ENCODE measurements at regions not wholly inside any gene's neighbourhood (a gene's known extent, or its start where the extent isn't known, plus 50 kb on each side); places are given as distances from the start of the nearest gene placed in this dataset.

DNA sequence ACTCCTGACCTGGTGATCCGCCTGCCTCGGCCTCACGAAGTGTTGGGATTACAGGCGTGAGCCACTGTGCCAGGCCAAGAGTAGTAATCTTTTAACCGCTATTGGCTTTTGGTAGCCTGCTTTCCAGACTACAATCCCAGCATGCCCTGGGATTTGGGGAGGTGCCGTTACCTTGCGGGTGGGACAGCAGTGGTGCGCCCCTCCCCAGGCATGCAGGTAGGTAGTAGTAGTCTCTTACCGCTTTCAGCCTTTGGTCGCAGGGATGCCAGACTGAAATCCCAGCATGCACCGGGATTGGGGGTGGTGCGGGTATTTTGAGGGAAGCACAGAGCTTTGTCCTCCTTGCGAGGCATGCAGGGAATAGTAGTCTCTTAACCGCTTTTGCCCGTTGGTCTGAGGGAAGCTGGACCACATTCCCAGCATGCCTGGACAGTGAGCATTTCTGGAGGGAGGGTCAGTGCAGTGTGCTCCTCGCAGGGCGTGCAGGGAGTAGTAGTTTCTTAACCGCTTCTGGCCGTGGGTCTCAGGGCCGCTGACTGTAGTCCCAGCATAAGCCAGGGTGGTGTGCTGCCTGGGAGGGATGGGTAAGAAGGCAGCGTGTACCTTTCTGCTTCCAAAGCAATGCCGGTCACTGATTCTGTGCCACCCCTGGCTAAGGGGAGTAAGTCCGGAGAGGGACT lies 1686.8 kb downstream of the TP53TG3F start:
- Histone ChIP-seq H3K9me2 (replicated peaks; ENCODE audit: low read length) (no peaks in the 10 kb centered on the region), H3K4me3 (ENCODE audit: low read length) (no peak overlapping the region), H3K4me2 (ENCODE audit: low read length) (no peak overlapping the region), H3F3A (ENCODE audit: low read length, unreplicated experiment) (no peaks in the 10 kb centered on the region), H3K9me3 (ENCODE audit: low read length) (no peaks in the 10 kb centered on the region), H3K4me1 (ENCODE audit: insufficient read depth, low read length) (no peaks in the 10 kb centered on the region), H3K79me2 (ENCODE audit: low read length) (no peaks in the 10 kb centered on the region), H3K9ac (ENCODE audit: low read length) (no peak overlapping the region), H2AFZ (ENCODE audit: low read length) (no peak overlapping the region), H4K20me1 (ENCODE audit: low read length) (no peaks in the 10 kb centered on the region), H3K27me3 (ENCODE audit: low read length) (no peaks in the 10 kb centered on the region), H3K36me3 (ENCODE audit: low read depth, low read length) (no peaks in the 10 kb centered on the region), H3K27ac (ENCODE audit: low read length) (no peak overlapping the region)
- ATAC-seq (no peak), DNase-seq (no peak)
- POLR2A ChIA-PET (ENCODE audit: unreplicated experiment), result no interaction called here
- CTCF ChIA-PET, result no interaction called here
- no TSS peak for BruUV-seq (replicated peaks)
- TF ChIP-seq CTCF (conservative IDR thresholded peaks at IDR 0.05; ENCODE audit: low read depth, low read length) (no peak), EZH2phosphoT487 (IDR thresholded peaks at IDR 0.05; ENCODE audit: borderline replicate concordance, low read length) (no peak), EZH2 (IDR thresholded peaks at IDR 0.05; ENCODE audit: low read length, unreplicated experiment) (no peak)
- intact Hi-C loops (cut with micrococcal nuclease), result no loop called here

- no peaks in the 10 kb centered on the region for H3K36me3 ChIP-seq (ENCODE audit: low read depth, low read length)
- POLR2A ChIA-PET (ENCODE audit: unreplicated experiment), result no interaction called here
- DNase-seq, result no peak
- no peak for ATAC-seq
- no peaks in the 10 kb centered on the region for H3K9me3 ChIP-seq (ENCODE audit: low read length)
- H3K27me3 ChIP-seq (ENCODE audit: low read length), result no peaks in the 10 kb centered on the region
- no peaks in the 10 kb centered on the region for H4K20me1 ChIP-seq (ENCODE audit: low read length)
- H3K9ac ChIP-seq (ENCODE audit: low read length), result no peak overlapping the region
- CTCF ChIA-PET, result no interaction called here
- TF ChIP-seq EZH2 (IDR thresholded peaks at IDR 0.05; ENCODE audit: low read length, unreplicated experiment) (no peak), CTCF (conservative IDR thresholded peaks at IDR 0.05; ENCODE audit: low read depth, low read length) (no peak), EZH2phosphoT487 (IDR thresholded peaks at IDR 0.05; ENCODE audit: borderline replicate concordance, low read length) (no peak)
- intact Hi-C loops (cut with micrococcal nuclease), result no loop called here
- H3K4me3 ChIP-seq (ENCODE audit: low read length), result no peak overlapping the region
- H3K27ac ChIP-seq (ENCODE audit: low read length), result no peak overlapping the region
- no peaks in the 10 kb centered on the region for H3F3A ChIP-seq (ENCODE audit: low read length, unreplicated experiment)
- no peaks in the 10 kb centered on the region for H3K9me2 ChIP-seq (replicated peaks; ENCODE audit: low read length)
- no TSS peak for BruUV-seq (replicated peaks)
- no peaks in the 10 kb centered on the region for H3K4me1 ChIP-seq (ENCODE audit: insufficient read depth, low read length)
- H3K4me2 ChIP-seq (ENCODE audit: low read length), result no peak overlapping the region
- no peaks in the 10 kb centered on the region for H3K79me2 ChIP-seq (ENCODE audit: low read length)
- no peak overlapping the region for H2AFZ ChIP-seq (ENCODE audit: low read length)
These were observed 1687.5 kb downstream of the TP53TG3F start for GRCh38 chr16:35146723-35147458.

All from PC-3 (cell line).